ENCODE measurements at regions not wholly inside any gene's neighbourhood (a gene's known extent, or its start where the extent isn't known, plus 50 kb on each side); places are given as distances from the start of the nearest gene placed in this dataset.

DNA sequence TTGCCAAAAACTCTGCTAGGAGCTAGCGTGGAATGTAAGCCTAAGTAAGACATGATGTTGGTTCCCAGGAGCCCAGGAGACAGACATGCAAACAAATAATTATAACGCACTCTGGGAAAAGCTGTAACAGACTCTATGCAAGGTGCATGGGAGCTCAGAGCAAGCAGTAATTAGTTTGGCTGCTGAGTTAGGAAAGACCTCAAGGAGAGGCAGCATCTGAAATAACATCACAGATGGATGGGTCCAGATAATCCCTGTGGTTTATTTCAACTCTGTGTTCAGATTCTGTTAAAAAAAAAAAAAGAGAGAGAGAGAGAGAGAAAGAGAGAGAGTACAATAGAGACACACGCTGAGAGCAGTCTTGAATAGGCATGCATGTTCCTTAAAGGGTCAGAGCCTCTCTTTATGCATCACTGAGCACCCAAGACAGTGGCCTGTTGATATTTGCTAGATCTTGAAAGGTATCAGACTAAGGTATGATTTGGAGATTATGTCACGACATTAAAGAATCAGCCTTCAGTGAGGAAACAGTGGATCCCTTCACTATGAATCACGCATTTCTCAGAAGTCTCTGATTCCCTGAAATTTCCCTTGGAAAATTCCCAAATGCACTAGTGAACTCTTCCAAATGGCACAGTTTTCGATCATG is 124.4 kb upstream of the LIPC start:
- H3K9me3 ChIP-seq, result no peaks in the 10 kb centered on the region
- TF ChIP-seq POLR2AphosphoS5 (IDR thresholded peaks at IDR 0.05), result no peak
- TF ChIP-seq POLR2A (IDR thresholded peaks at IDR 0.05), result no peak
- TF ChIP-seq, protein P1, sequence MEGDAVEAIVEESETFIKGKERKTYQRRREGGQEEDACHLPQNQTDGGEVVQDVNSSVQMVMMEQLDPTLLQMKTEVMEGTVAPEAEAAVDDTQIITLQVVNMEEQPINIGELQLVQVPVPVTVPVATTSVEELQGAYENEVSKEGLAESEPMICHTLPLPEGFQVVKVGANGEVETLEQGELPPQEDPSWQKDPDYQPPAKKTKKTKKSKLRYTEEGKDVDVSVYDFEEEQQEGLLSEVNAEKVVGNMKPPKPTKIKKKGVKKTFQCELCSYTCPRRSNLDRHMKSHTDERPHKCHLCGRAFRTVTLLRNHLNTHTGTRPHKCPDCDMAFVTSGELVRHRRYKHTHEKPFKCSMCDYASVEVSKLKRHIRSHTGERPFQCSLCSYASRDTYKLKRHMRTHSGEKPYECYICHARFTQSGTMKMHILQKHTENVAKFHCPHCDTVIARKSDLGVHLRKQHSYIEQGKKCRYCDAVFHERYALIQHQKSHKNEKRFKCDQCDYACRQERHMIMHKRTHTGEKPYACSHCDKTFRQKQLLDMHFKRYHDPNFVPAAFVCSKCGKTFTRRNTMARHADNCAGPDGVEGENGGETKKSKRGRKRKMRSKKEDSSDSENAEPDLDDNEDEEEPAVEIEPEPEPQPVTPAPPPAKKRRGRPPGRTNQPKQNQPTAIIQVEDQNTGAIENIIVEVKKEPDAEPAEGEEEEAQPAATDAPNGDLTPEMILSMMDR (IDR thresholded peaks at IDR 0.05), result no peak
- H3K36me3 ChIP-seq, result no peaks in the 10 kb centered on the region
- peak overlapping the region; percentile 4 to 20 for H3K27ac ChIP-seq
- intact Hi-C loops (cut with DNase I; ENCODE audit: low total_unique reads), result no loop called here
- H3K4me1 ChIP-seq, result no peaks in the 10 kb centered on the region
- H3K4me3 ChIP-seq, result no peak overlapping the region
- no peaks in the 10 kb centered on the region for H3K27me3 ChIP-seq
- no peak for DNase-seq (ENCODE audit: low spot score in 2 of 2)

DNA sequence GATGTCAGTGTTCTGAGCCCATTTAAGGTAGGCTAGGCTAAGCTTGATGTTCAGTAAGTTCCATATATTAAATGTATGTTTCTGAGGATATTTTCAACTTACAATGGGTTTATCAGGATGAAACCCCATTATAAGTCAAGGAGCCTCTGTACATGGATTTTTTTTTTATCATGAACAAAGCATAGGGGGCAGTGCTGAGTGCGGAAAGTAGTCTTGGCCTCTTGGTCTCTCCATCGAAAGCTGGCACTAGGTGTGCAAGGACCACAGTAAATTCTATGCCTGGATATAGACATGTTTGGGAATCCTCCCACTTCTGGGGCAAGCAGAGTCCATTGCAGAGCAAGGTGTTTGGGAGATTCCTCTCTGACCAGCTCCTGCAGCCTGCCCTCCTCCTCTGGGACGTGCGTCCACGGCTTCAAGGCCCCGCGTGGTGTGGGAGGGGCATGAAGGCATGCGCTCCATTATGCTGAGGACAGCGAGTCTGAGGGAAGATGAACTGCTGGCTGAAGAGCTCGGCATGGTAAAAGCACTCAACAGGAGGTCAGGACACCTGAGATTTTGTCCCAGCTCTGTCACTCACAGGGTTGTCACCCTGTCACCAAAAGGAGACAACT is 122.9 kb upstream of the LIPC start:
- no peak overlapping the region for H3K4me3 ChIP-seq
- intact Hi-C loops (cut with DNase I; ENCODE audit: low total_unique reads), result no loop called here
- no peaks in the 10 kb centered on the region for H3K27me3 ChIP-seq
- no peak for DNase-seq (ENCODE audit: low spot score in 2 of 2)
- no peaks in the 10 kb centered on the region for H3K4me1 ChIP-seq
- H3K27ac ChIP-seq, result peak overlapping the region in 1 of 2 donors; percentile 76
- TF ChIP-seq POLR2AphosphoS5 (IDR thresholded peaks at IDR 0.05) (no peak), POLR2A (IDR thresholded peaks at IDR 0.05) (no peak)
- TF ChIP-seq, protein P1 (IDR thresholded peaks at IDR 0.05), result no peak
- H3K9me3 ChIP-seq, result no peaks in the 10 kb centered on the region
- no peaks in the 10 kb centered on the region for H3K36me3 ChIP-seq

DNA sequence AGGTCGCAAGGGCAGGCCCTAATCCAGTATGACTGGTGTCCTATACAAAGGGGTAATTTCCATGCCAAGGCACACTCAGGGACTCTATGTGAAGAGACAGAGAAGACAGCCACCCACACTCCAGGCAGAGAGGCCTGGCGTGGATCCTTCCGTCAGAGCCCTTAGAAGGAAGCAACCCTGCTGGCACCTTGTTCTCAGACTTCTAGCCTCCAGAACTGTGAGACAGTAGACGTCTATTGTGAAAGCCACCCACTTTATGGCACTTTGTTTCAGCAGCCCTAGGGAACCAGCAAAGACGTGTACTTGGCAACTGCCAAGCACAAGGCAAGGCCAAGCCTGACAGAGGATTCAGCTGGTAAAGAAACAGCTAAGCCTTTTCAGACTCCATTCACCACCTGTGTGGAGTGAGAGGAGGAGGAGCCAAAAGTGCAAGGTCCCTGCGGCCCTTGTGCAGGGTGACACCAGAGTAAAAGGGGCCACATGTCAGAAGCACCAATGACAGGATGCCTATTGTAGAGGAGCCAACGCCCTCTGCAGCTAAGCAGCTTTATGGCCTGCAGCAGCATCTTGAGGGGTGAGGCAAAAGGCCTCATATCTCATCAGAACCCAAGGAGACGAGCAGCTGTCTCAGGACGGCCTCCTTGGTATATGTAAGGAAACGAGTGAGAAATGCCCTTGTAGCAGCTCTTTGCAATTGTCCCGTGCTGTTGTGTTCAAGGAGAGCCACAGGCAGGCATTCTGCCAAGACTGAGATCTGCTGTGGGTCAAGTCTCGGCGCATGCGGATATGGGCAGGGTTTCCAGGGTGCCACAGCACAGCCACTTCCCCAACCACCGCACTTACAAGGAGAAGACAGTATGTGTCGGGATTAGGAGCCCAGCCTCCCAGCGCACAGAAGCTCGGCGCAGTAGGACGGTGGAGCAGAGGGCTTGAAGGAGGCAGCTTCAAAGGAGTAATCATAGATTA is 121.5 kb upstream of the LIPC start:
- H3K27me3 ChIP-seq, result no peaks in the 10 kb centered on the region
- H3K9me3 ChIP-seq, result no peaks in the 10 kb centered on the region
- H3K36me3 ChIP-seq, result no peaks in the 10 kb centered on the region
- TF ChIP-seq POLR2AphosphoS5 (IDR thresholded peaks at IDR 0.05) (no peak), POLR2A (IDR thresholded peaks at IDR 0.05) (no peak)
- TF ChIP-seq, protein P1 (IDR thresholded peaks at IDR 0.05), result no peak
- no peak overlapping the region for H3K4me3 ChIP-seq
- H3K4me1 ChIP-seq, result no peaks in the 10 kb centered on the region
- intact Hi-C loops (cut with DNase I; ENCODE audit: low total_unique reads), result loop anchor here (2.0 to 5.0 kb wide), 2 partner anchors 71 to 1222 kb away; no protein-coding TSS in a partner anchor
- DNase-seq (ENCODE audit: low spot score in 2 of 2), result peak in 1 of 2 donors; percentile 70
- H3K27ac ChIP-seq, result peak overlapping the region; percentile 76 to 77

DNA sequence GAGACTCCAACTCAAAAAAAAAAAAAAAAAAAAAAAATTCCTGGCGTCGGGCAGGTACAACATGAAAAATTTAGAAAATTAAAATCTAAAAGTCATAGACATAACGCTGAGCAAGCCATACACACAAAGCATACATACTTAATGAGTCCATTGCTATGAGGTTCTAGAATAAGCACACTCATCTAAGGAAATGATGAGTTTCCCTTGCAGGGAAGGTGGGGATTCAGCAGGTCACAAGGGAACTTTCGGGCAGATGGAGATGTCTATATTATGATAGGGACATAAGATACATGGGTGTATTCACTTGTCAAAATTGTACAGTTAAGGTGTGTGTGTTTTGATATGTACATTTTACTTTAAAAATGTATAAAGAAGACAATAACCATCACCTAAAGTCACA is 120.2 kb upstream of the LIPC start:
- DNase-seq (ENCODE audit: low spot score in 2 of 2), result no peak
- no peaks in the 10 kb centered on the region for H3K9me3 ChIP-seq
- no peak overlapping the region for H3K4me3 ChIP-seq
- intact Hi-C loops (cut with DNase I; ENCODE audit: low total_unique reads), result loop anchor here (2.0 to 5.0 kb wide), 2 partner anchors 69 to 1221 kb away; no protein-coding TSS in a partner anchor
- no peaks in the 10 kb centered on the region for H3K4me1 ChIP-seq
- no peak overlapping the region for H3K27ac ChIP-seq
- no peaks in the 10 kb centered on the region for H3K36me3 ChIP-seq
- TF ChIP-seq, protein P1 (IDR thresholded peaks at IDR 0.05), result no peak
- H3K27me3 ChIP-seq, result no peaks in the 10 kb centered on the region

Measured in breast epithelium (tissue), 4 donors.